IMR-90 (cell line): ENCODE measurements at regions not wholly inside any gene's neighbourhood (a gene's known extent, or its start where the extent isn't known, plus 50 kb on each side); places are given as distances from the start of the nearest gene placed in this dataset.

ENCODE experiments used
- ATAC-seq: fragments of 200-7000 bp; cut with Tn5 transposase; 2 replicates; pipeline ENCODE4 v1.9.1; 2020; ENCODE audit warnings: low read depth, mild to moderate bottlenecking, moderate library complexity
- BruUV-seq: library from RNA; stranded (reverse); fragments of 400-500 nt; replicated peaks from 2 replicates; lab custom pipeline; 2021; lab: Mats Ljungman, UMichigan
- CTCF ChIA-PET: fragments of 300-600 bp; formaldehyde crosslinking; extraction: SDS; loops from one replicate; lab custom pipeline; 2021; ENCODE audit warnings: antibody characterized with exemption; lab: Yijun Ruan, JAX
- POLR2A ChIA-PET: fragments of 300-600 bp; sonication (Branson Sonifier 250); formaldehyde crosslinking; loops from one replicate; lab custom pipeline; 2022; ENCODE audit warnings: antibody characterized with exemption; ENCODE audit not compliant: unreplicated experiment; lab: Charles Lee
- DNase-seq: peaks from one replicate; pipeline ENCODE4 v3.0.0; 2013
- H2AFZ ChIP-seq: replicated peaks from 2 replicates; pipeline ENCODE3; 2013; ENCODE audit warnings: low read length, mild to moderate bottlenecking; ENCODE audit not compliant: poor library complexity
- H2AK5ac ChIP-seq: 2 replicates; pipeline ENCODE4 v1.6.1; 2013; ENCODE audit warnings: low read depth, low read length, inconsistent platforms
- H2AK9ac ChIP-seq: replicated peaks from 2 replicates; pipeline ENCODE3; 2013; ENCODE audit warnings: mild to moderate bottlenecking, low read depth, low read length, moderate library complexity; ENCODE audit not compliant: poor library complexity
- H2BK120ac ChIP-seq: 2 replicates; pipeline ENCODE4 v1.6.1; 2013; ENCODE audit warnings: low read depth, low read length, inconsistent platforms
- H2BK15ac ChIP-seq: 3 replicates; pipeline ENCODE4 v1.6.1; 2013; ENCODE audit warnings: low read depth, low read length, inconsistent platforms
- H2BK20ac ChIP-seq: 2 replicates; pipeline ENCODE4 v1.6.1; 2013; ENCODE audit warnings: low read depth, mild to moderate bottlenecking, inconsistent platforms, low read length, moderate library complexity
- H2BK5ac ChIP-seq: 2 replicates; pipeline ENCODE4 v1.6.1; 2013; ENCODE audit warnings: mild to moderate bottlenecking, low read depth, low read length, inconsistent platforms; ENCODE audit not compliant: poor library complexity, severe bottlenecking
- H3K14ac ChIP-seq: replicated peaks from 2 replicates; pipeline ENCODE4 v1.6.1; 2013; ENCODE audit warnings: low read depth, low read length, inconsistent platforms
- H3K18ac ChIP-seq: 2 replicates; pipeline ENCODE4 v1.6.1; 2013; ENCODE audit warnings: low read depth, low read length, control low read depth
- H3K23ac ChIP-seq: 2 replicates; pipeline ENCODE4 v1.6.1; 2013; ENCODE audit warnings: low read depth, low read length, inconsistent platforms
- H3K27ac ChIP-seq: 2 replicates; pipeline ENCODE4 v1.5.1; 2013; ENCODE audit warnings: mild to moderate bottlenecking, control low read depth, low read length; ENCODE audit not compliant: insufficient read depth
- H3K27me3 ChIP-seq: 2 replicates; pipeline ENCODE4 v1.6.1; 2013; ENCODE audit warnings: low read length; ENCODE audit not compliant: control insufficient read depth, insufficient read depth
- H3K36me3 ChIP-seq: 2 replicates; pipeline ENCODE4 v1.6.1; 2013; ENCODE audit warnings: low read length, mixed read lengths; ENCODE audit not compliant: control insufficient read depth, insufficient read depth
- H3K4ac ChIP-seq: 2 replicates; pipeline ENCODE4 v1.6.1; 2013; ENCODE audit warnings: low read depth, low read length, inconsistent platforms
- H3K4me1 ChIP-seq: 2 replicates; pipeline ENCODE4 v1.6.1; 2013; ENCODE audit warnings: low read length, mixed read lengths; ENCODE audit not compliant: control insufficient read depth, insufficient read depth
- H3K4me2 ChIP-seq: 2 replicates; pipeline ENCODE4 v1.6.1; 2013; ENCODE audit warnings: low read depth, mild to moderate bottlenecking, control low read depth, low read length, moderate library complexity
- H3K4me3 ChIP-seq: 2 replicates; pipeline ENCODE4 v1.5.1; 2013; ENCODE audit warnings: low read depth, mild to moderate bottlenecking, control low read depth, low read length, moderate library complexity; ENCODE audit not compliant: insufficient read depth
- H3K56ac ChIP-seq: 2 replicates; pipeline ENCODE4 v1.6.1; 2013; ENCODE audit warnings: low read length, inconsistent platforms; ENCODE audit not compliant: insufficient read depth; ENCODE audit errors: extremely low read depth
- H3K79me1 ChIP-seq, 2 experiments: 2 replicates each; pipeline ENCODE4 v1.6.1; 2013; ENCODE audit warnings: low read length in 2 of 2, inconsistent platforms in 1 of 2, low read depth in 1 of 2
- H3K9ac ChIP-seq: 2 replicates; pipeline ENCODE4 v1.6.1; 2013; ENCODE audit warnings: low read depth, low read length, control low read depth
- H3K9me1 ChIP-seq: 2 replicates; pipeline ENCODE4 v1.6.1; 2013; ENCODE audit warnings: low read length, inconsistent platforms; ENCODE audit not compliant: insufficient read depth
- H3K9me3 ChIP-seq: 2 replicates; pipeline ENCODE4 v1.6.1; 2013; ENCODE audit warnings: low read length; ENCODE audit not compliant: control insufficient read depth, insufficient read depth
- H4K20me1 ChIP-seq: 2 replicates; pipeline ENCODE4 v1.6.1; 2013; ENCODE audit warnings: low read length, inconsistent platforms; ENCODE audit not compliant: insufficient read depth
- H4K5ac ChIP-seq: 2 replicates; pipeline ENCODE4 v1.6.1; 2013; ENCODE audit warnings: mild to moderate bottlenecking, low read depth, low read length, control low read depth
- H4K8ac ChIP-seq, 2 experiments: 2 replicates each; pipeline ENCODE4 v1.6.1; 2013; ENCODE audit warnings: low read depth in 2 of 2, low read length in 2 of 2, control low read depth in 1 of 2, inconsistent platforms in 1 of 2
- H4K91ac ChIP-seq: 2 replicates; pipeline ENCODE4 v1.6.1; 2013; ENCODE audit warnings: low read depth, low read length, inconsistent platforms; ENCODE audit not compliant: insufficient read depth
- BHLHE40 ChIP-seq: fragments of 150-350 bp; IDR thresholded peaks from 2 replicates; pipeline ENCODE4 v1.6.1; 2016; ENCODE audit warnings: mild to moderate bottlenecking, low read depth, low read length
- CEBPB ChIP-seq: IDR thresholded peaks from 2 replicates; pipeline ENCODE4 v1.6.1; 2012; ENCODE audit warnings: low read depth, low read length, improper control_type of control experiment
- CHD1 ChIP-seq: IDR thresholded peaks from 2 replicates; pipeline ENCODE4 v1.6.1; 2012; ENCODE audit warnings: low read depth, low read length, improper control_type of control experiment
- CTCF ChIP-seq: conservative IDR thresholded peaks from 2 replicates; pipeline ENCODE4 v1.5.1; 2012; ENCODE audit warnings: mild to moderate bottlenecking, low read depth, low read length, improper control_type of control experiment
- FOS ChIP-seq: fragments of 150-350 bp; IDR thresholded peaks from 2 replicates; pipeline ENCODE4 v1.6.1; 2016; ENCODE audit warnings: low read depth, low read length
- MAZ ChIP-seq: IDR thresholded peaks from 2 replicates; pipeline ENCODE4 v1.6.1; 2012; ENCODE audit warnings: low read depth, mild to moderate bottlenecking, low read length, improper control_type of control experiment, moderate library complexity, borderline replicate concordance
- MXI1 ChIP-seq: IDR thresholded peaks from 2 replicates; pipeline ENCODE4 v1.6.1; 2012; ENCODE audit warnings: low read depth, mild to moderate bottlenecking, low read length, moderate library complexity, borderline replicate concordance
- RAD21 ChIP-seq: IDR thresholded peaks from 2 replicates; pipeline ENCODE4 v1.6.1; 2012; ENCODE audit warnings: low read length, improper control_type of control experiment
- RCOR1 ChIP-seq: IDR thresholded peaks from 2 replicates; pipeline ENCODE4 v1.6.1; 2012; ENCODE audit warnings: mild to moderate bottlenecking, low read length, improper control_type of control experiment; ENCODE audit not compliant: insufficient replicate concordance
- SMC3 ChIP-seq: fragments of 150-350 bp; IDR thresholded peaks from 2 replicates; pipeline ENCODE4 v1.6.1; 2016; ENCODE audit warnings: low read depth, mild to moderate bottlenecking, antibody characterized with exemption, low read length, moderate library complexity
- USF2 ChIP-seq: fragments of 150-350 bp; IDR thresholded peaks from 2 replicates; pipeline ENCODE4 v1.6.1; 2017; ENCODE audit warnings: mild to moderate bottlenecking, antibody characterized with exemption, low read length, low read depth
- WGBS, 2 experiments: methylation state at CpG; one replicate each; pipeline versions ENCODE4 v1.1.5 to v1.1.7; 2013; ENCODE audit warnings: missing lambda C conversion rate in 2 of 2; ENCODE audit not compliant: insufficient read length in 1 of 2; ENCODE audit errors: extremely low coverage in 2 of 2; 5-methylcytosine and 5-hydroxymethylcytosine counted together
- dilution Hi-C: fragments of 300-500 bp; cut with HindIII; formaldehyde crosslinking; loops from one replicate; pipeline ENCODE4 v1.14.3; 2018; ENCODE audit warnings: low sequenced_read_pairs; ENCODE audit not compliant: unreplicated experiment
- in situ Hi-C: fragments of 300-500 bp; cut with MboI; formaldehyde crosslinking; loops from 3 replicates; pipeline ENCODE4 v1.14.3; 2019; ENCODE audit warnings: low sequenced_read_pairs, inconsistent platforms, mixed read lengths
- intact Hi-C: fragments of 100-400 bp; cut with micrococcal nuclease; formaldehyde crosslinking; loops from 2 replicates; pipeline ENCODE4 v1.10.0; 2022

- ChIA-PET CTCF (interaction anchor here (0.9 kb wide), 1 partner anchor 291 kb away, joined by 3 read pairs; the partner anchor contains the start of gene VEGFA), POLR2A (no interaction called here)
- Histone ChIP-seq H2BK5ac (peak overlapping the region; percentile 76), H4K20me1 (no peaks in the 10 kb centered on the region; the same call in 1 of the 2 replicates), H2AFZ (peak overlapping the region; percentile 23), H4K91ac (peak overlapping the region; percentile 59; the same call in 1 of the 2 replicates), H3K4me3 (no peak overlapping the region), H3K4me2 (no peak overlapping the region), H3K9ac (no peak overlapping the region), H3K14ac (peak overlapping the region; percentile 88), H4K8ac (peak overlapping the region; percentile 1 to 75; a peak in 3 of 4 replicates), H3K27ac (peak overlapping the region; percentile 49), H3K23ac (peak overlapping the region; percentile 84; the same call in 1 of the 2 replicates), H3K4me1 (peaks cover 65% of the 10 kb centered on the region), H4K5ac (peak overlapping the region; percentile 40; the same call in 1 of the 2 replicates), H3K4ac (peak overlapping the region; percentile 88), H3K56ac (peak overlapping the region; percentile 61; the same call in 1 of the 2 replicates), H2AK9ac (peak overlapping the region; percentile 74), H2BK15ac (peak overlapping the region; percentile 90; the same call in 2 of the 3 replicates), H3K18ac (peak overlapping the region; percentile 53), H3K9me1 (peaks cover 63% of the 10 kb centered on the region), H3K9me3 (no peaks in the 10 kb centered on the region), H3K36me3 (no peaks in the 10 kb centered on the region), H3K27me3 (no peaks in the 10 kb centered on the region), H2BK120ac (peak overlapping the region; percentile 94), H2AK5ac (peak overlapping the region; percentile 93), H3K79me1 (peaks cover 0 to 39% of the 10 kb centered on the region in 2 experiments; a peak in 2 of 4 replicates), H2BK20ac (peak overlapping the region; percentile 94)
- in situ Hi-C loops (no loop called here), dilution Hi-C loops (no loop called here), intact Hi-C loops (no loop called here)
- DNase-seq (no peak), ATAC-seq (no peak)
- BruUV-seq, result no TSS peak
- no peak for TF ChIP-seq RCOR1
- no peak for TF ChIP-seq SMC3
- TF ChIP-seq BHLHE40, result no peak
- no peak for TF ChIP-seq CEBPB
- no peak for TF ChIP-seq RAD21
- TF ChIP-seq USF2, result no peak
- TF ChIP-seq CTCF, result no peak
- TF ChIP-seq FOS, result no peak
- TF ChIP-seq CHD1, result no peak
- no peak for TF ChIP-seq MXI1
- TF ChIP-seq MAZ, result no peak
- 66% methylated on average over 5 of the region's 10 CpGs; no CpG with 5 or more reads in 1 of the 2 experiments for WGBS, 2 experiments
Observed at GRCh38 chr6:44060612-44061374, 66.5 kb downstream of the MRPL14 start.
